HCT116 (cell line): ENCODE measurements at regions not wholly inside any gene's neighbourhood (a gene's known extent, or its start where the extent isn't known, plus 50 kb on each side); places are given as distances from the start of the nearest gene placed in this dataset.

Source experiments
- ATAC-seq: fragments of 200-7000 bp; cut with Tn5 transposase; 2 replicates; pipeline ENCODE4 v1.9.1; 2020; ENCODE audit warnings: mild to moderate bottlenecking, moderate library complexity
- BruUV-seq: library from RNA; stranded (reverse); fragments of 400-500 nt; replicated peaks from 2 replicates; lab custom pipeline; 2021; lab: Mats Ljungman, UMichigan
- CTCF ChIA-PET: fragments of 300-600 bp; sonication (Branson Sonifier 250); formaldehyde crosslinking; loops from one replicate; lab custom pipeline; 2021; ENCODE audit warnings: antibody characterized with exemption; lab: Charles Lee
- POLR2A ChIA-PET: fragments of 300-600, 350-600 bp; sonication (Branson Sonifier 250); formaldehyde crosslinking; loops from one replicate; lab custom pipeline; 2021; ENCODE audit warnings: antibody characterized with exemption; lab: Charles Lee
- RAD21 ChIA-PET, 2 experiments: fragments of 300-600 bp; sonication (Branson Sonifier 250); formaldehyde crosslinking; loops; one replicate each; lab custom pipeline; 2023; ENCODE audit warnings: low total read pairs in 2 of 2; ENCODE audit not compliant: uncharacterized antibody in 2 of 2, unreplicated experiment in 2 of 2, low non-redundant PET in 1 of 2; lab: Charles Lee
- DNase-seq: peaks from one replicate; pipeline ENCODE4 v3.0.0-alpha.2; 2010; ENCODE audit warnings: low read depth, low spot score
- H2AFZ ChIP-seq: fragments of 200-600 bp; shearing (Covaris generic), sonication (generic); 2 replicates; pipeline ENCODE4 v1.6.1; 2017; ENCODE audit warnings: low read depth, mixed run types, mixed read lengths, antibody characterized with exemption, low read length; ENCODE audit not compliant: poor library complexity, severe bottlenecking
- H3K27ac ChIP-seq: 2 replicates; pipeline ENCODE4 v1.5.1; 2012; ENCODE audit warnings: low read depth, low read length
- H3K27me3 ChIP-seq: fragments of 200-600 bp; sonication (generic); 2 replicates; pipeline ENCODE4 v1.6.1; 2016; ENCODE audit warnings: mixed run types, low read length, mixed read lengths; ENCODE audit not compliant: insufficient read depth
- H3K36me3 ChIP-seq, 2 experiments: fragments of 200-500 bp in 1 of 2; fragments of 200-600 bp in 1 of 2; sonication (Bioruptor generic) in 1 of 2; sonication (generic) in 1 of 2; 2 replicates each; pipeline versions ENCODE4 v1.5.1 to v1.6.1; 2014 to 2016; ENCODE audit warnings: low read length in 2 of 2, inconsistent platforms in 1 of 2, mixed read lengths in 1 of 2, mixed run types in 1 of 2; ENCODE audit not compliant: insufficient read depth in 2 of 2, control insufficient read depth in 1 of 2
- H3K4me1 ChIP-seq, 2 experiments: fragments of 200-600 bp in 1 of 2; sonication (generic) in 1 of 2; 2 replicates each; pipeline versions ENCODE4 v1.5.1 to v1.6.1; 2012 to 2017; ENCODE audit warnings: low read length in 2 of 2, inconsistent platforms in 1 of 2, mild to moderate bottlenecking in 1 of 2, mixed read lengths in 1 of 2, mixed run types in 1 of 2, moderate library complexity in 1 of 2; ENCODE audit not compliant: insufficient read depth in 2 of 2, control insufficient read depth in 1 of 2
- H3K4me2 ChIP-seq: fragments of 200-600 bp; sonication (generic); 2 replicates; pipeline ENCODE4 v1.6.1; 2017; ENCODE audit warnings: mixed run types, low read length, mixed read lengths
- H3K4me3 ChIP-seq, 2 experiments: fragments of 200-600 bp in 1 of 2; sonication (generic) in 1 of 2; replicated peaks in 1 of 2; 2 replicates each; pipeline ENCODE4 v1.5.1; 2011 to 2016; ENCODE audit warnings: low read length in 2 of 2, control low read depth in 1 of 2, low read depth in 1 of 2, mild to moderate bottlenecking in 1 of 2, mixed read lengths in 1 of 2, mixed run types in 1 of 2
- H3K79me2 ChIP-seq: fragments of 200-600 bp; sonication (generic); 2 replicates; pipeline ENCODE4 v1.6.1; 2017; ENCODE audit warnings: mild to moderate bottlenecking, mixed run types, low read length, moderate library complexity, mixed read lengths; ENCODE audit not compliant: insufficient read depth
- H3K9ac ChIP-seq: fragments of 200-600 bp; sonication (generic); 2 replicates; pipeline ENCODE4 v1.6.1; 2016; ENCODE audit warnings: low read length, mixed read lengths
- H3K9me2 ChIP-seq: fragments of 200-600 bp; sonication (generic), shearing (Covaris generic); 2 replicates; pipeline ENCODE4 v1.6.1; 2017; ENCODE audit warnings: mixed run types, mild to moderate bottlenecking, moderate library complexity; ENCODE audit not compliant: insufficient read depth
- H3K9me3 ChIP-seq, 2 experiments: fragments of 200-500 bp in 1 of 2; fragments of 200-600 bp in 1 of 2; sonication (Bioruptor generic) in 1 of 2; sonication (generic) in 1 of 2; 2 replicates each; pipeline ENCODE4 v1.6.1; 2014 to 2017; ENCODE audit warnings: low read length in 2 of 2, mixed read lengths in 2 of 2, inconsistent platforms in 1 of 2, low read depth in 1 of 2, mild to moderate bottlenecking in 1 of 2, mixed run types in 1 of 2, moderate library complexity in 1 of 2; ENCODE audit not compliant: control insufficient read depth in 1 of 2, insufficient read depth in 1 of 2
- H4K20me1 ChIP-seq: fragments of 200-600 bp; sonication (generic), shearing (Covaris generic); 2 replicates; pipeline ENCODE4 v1.6.1; 2017; ENCODE audit warnings: mixed run types, mild to moderate bottlenecking, moderate library complexity; ENCODE audit not compliant: insufficient read depth
- CBX3 ChIP-seq: IDR thresholded peaks from 2 replicates; pipeline ENCODE4 v1.6.1; 2012; ENCODE audit warnings: low read depth
- CEBPB ChIP-seq: IDR thresholded peaks from 2 replicates; pipeline ENCODE4 v1.6.1; 2012; ENCODE audit warnings: low read depth
- CTCF ChIP-seq, 3 experiments: fragments of 200-600 bp in 1 of 3; sonication (generic) in 1 of 3; IDR thresholded peaks in 2 of 3; conservative IDR thresholded peaks in 1 of 3; 2 replicates each; pipeline ENCODE4 v1.5.1; 2012 to 2017; ENCODE audit warnings: low read depth in 2 of 3, low read length in 2 of 3, antibody characterized with exemption in 1 of 3, borderline replicate concordance in 1 of 3, control low read depth in 1 of 3, mild to moderate bottlenecking in 1 of 3, mixed read lengths in 1 of 3, mixed run types in 1 of 3, moderate library complexity in 1 of 3; ENCODE audit not compliant: insufficient read depth in 1 of 3
- ELF1 ChIP-seq: IDR thresholded peaks from 2 replicates; pipeline ENCODE4 v1.6.1; 2012; ENCODE audit warnings: low read depth, borderline replicate concordance
- EZH2phosphoT487 ChIP-seq: fragments of 200-600 bp; IDR thresholded peaks from 2 replicates; pipeline ENCODE4 v1.6.1; 2018; ENCODE audit warnings: antibody characterized with exemption, borderline replicate concordance
- FOSL1 ChIP-seq: IDR thresholded peaks from 2 replicates; pipeline ENCODE4 v1.6.1; 2012; ENCODE audit warnings: low read depth
- POLR2A ChIP-seq: IDR thresholded peaks from 2 replicates; pipeline ENCODE4 v1.7.0; 2011; ENCODE audit warnings: borderline replicate concordance; ENCODE audit not compliant: insufficient read depth, insufficient read length; ENCODE audit errors: extremely low read depth
- POLR2AphosphoS5 ChIP-seq: IDR thresholded peaks from 2 replicates; pipeline ENCODE4 v1.6.1; 2011; ENCODE audit warnings: mild to moderate bottlenecking, low read depth, low read length, moderate library complexity
- SIN3A ChIP-seq: IDR thresholded peaks from 2 replicates; pipeline ENCODE4 v1.6.1; 2012; ENCODE audit warnings: low read depth
- SRF ChIP-seq: IDR thresholded peaks from 2 replicates; pipeline ENCODE4 v1.6.1; 2012; ENCODE audit warnings: low read depth
- YY1 ChIP-seq: IDR thresholded peaks from 2 replicates; pipeline ENCODE4 v1.6.1; 2011; ENCODE audit warnings: low read length, low read depth, moderate library complexity, mild to moderate bottlenecking; ENCODE audit not compliant: insufficient replicate concordance; ENCODE audit errors: extremely low read depth
- ZNF274 ChIP-seq: fragments of 200-500 bp; sonication (Bioruptor generic); IDR thresholded peaks from 2 replicates; pipeline ENCODE4 v1.6.1; 2014; ENCODE audit warnings: mild to moderate bottlenecking, low read depth, low read length, inconsistent platforms
- intact Hi-C: fragments of 100-400 bp; cut with micrococcal nuclease; formaldehyde crosslinking; loops from 2 replicates; pipeline ENCODE4 v1.10.0; 2022

- Histone ChIP-seq H3K4me3 (no peak overlapping the region), H2AFZ (no peak overlapping the region), H3K4me1 (no peaks in the 10 kb centered on the region), H3K79me2 (no peaks in the 10 kb centered on the region), H3K36me3 (no peaks in the 10 kb centered on the region), H3K9me2 (no peaks in the 10 kb centered on the region; the same call in 1 of the 2 replicates), H3K9ac (no peak overlapping the region), H4K20me1 (no peaks in the 10 kb centered on the region), H3K27ac (no peak overlapping the region), H3K4me2 (no peak overlapping the region), H3K9me3 (no peaks in the 10 kb centered on the region), H3K27me3 (no peaks in the 10 kb centered on the region)
- ATAC-seq (no peak), DNase-seq (no peak)
- intact Hi-C loops: no loop called here
- RAD21 ChIA-PET: no interaction called here
- BruUV-seq: no TSS peak
- POLR2A ChIA-PET: no interaction called here
- CTCF ChIA-PET: interaction anchor here (0.6 kb wide), 1 partner anchor 17 kb away, joined by 3 read pairs; no protein-coding TSS in a partner anchor
- TF ChIP-seq ELF1 (no peak), FOSL1 (no peak), POLR2AphosphoS5 (no peak), POLR2A (no peak), SIN3A (no peak), EZH2phosphoT487 (no peak), SRF (no peak), CBX3 (no peak), CTCF (IDR thresholded peaks at IDR 0.05 in 2 of 3, conservative IDR thresholded peaks at IDR 0.05 in 1 of 3; ENCODE audit: borderline replicate concordance in 1 of 3, insufficient read depth in 1 of 3, low read depth in 2 of 3, low read length in 2 of 3) (no peak), CEBPB (no peak), ZNF274 (no peak), YY1 (no peak)
Observed at GRCh38 chr2:220241423-220241822, 614.0 kb downstream of the SLC4A3 start.
